ENCODE measurements at regions not wholly inside any gene's neighbourhood (a gene's known extent, or its start where the extent isn't known, plus 50 kb on each side); places are given as distances from the start of the nearest gene placed in this dataset.

DNA sequence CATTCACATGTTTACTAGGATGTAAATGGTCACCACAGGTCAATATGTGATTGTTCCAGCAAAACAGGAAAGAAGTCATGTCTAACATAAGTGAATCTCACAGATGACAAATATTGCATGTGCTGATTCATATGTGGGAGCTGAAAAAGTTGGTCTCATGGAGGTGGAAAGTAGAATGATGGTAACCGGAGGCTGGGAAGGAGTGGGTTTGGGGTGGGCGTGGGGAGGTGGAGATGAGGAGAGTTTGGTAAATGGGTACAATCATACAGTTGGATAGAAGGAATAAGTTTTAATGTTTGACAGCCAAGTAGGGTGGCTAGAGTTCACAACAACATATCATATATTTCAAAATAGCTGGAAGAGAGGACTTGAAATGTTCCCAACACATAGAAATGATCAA is 83.8 kb upstream of the RANBP3L start:
- no peak overlapping the region for H3K4me3 Mint-ChIP-seq (ENCODE audit: unreplicated experiment)
- Histone ChIP-seq H3K4me1 (ENCODE audit: insufficient read depth, low read length) (no peaks in the 10 kb centered on the region), H3K36me3 (ENCODE audit: insufficient read depth, low read length) (no peaks in the 10 kb centered on the region), H3K79me2 (ENCODE audit: insufficient read depth, low read length) (no peaks in the 10 kb centered on the region), H3K4me3 (ENCODE audit: insufficient read depth, low read depth, low read length) (no peak overlapping the region), H3K9ac (ENCODE audit: low read length) (no peak overlapping the region), H3K27ac (ENCODE audit: low read depth, low read length) (no peak overlapping the region), H2AFZ (ENCODE audit: low read depth, low read length) (no peak overlapping the region), H3K27me3 (ENCODE audit: insufficient read depth, low read length) (no peaks in the 10 kb centered on the region), H3K4me2 (ENCODE audit: low read length) (no peak overlapping the region), H4K20me1 (ENCODE audit: insufficient read depth, low read length) (no peaks in the 10 kb centered on the region), H3K9me3 (ENCODE audit: insufficient read depth, low read depth, low read length) (no peaks in the 10 kb centered on the region)
- no peak overlapping the region for H3K27ac Mint-ChIP-seq (ENCODE audit: unreplicated experiment)
- H3K36me3 Mint-ChIP-seq (ENCODE audit: low read depth, unreplicated experiment), result no peaks in the 10 kb centered on the region
- no peaks in the 10 kb centered on the region for H3K9me3 Mint-ChIP-seq (ENCODE audit: unreplicated experiment)
- TF ChIP-seq, protein P1, sequence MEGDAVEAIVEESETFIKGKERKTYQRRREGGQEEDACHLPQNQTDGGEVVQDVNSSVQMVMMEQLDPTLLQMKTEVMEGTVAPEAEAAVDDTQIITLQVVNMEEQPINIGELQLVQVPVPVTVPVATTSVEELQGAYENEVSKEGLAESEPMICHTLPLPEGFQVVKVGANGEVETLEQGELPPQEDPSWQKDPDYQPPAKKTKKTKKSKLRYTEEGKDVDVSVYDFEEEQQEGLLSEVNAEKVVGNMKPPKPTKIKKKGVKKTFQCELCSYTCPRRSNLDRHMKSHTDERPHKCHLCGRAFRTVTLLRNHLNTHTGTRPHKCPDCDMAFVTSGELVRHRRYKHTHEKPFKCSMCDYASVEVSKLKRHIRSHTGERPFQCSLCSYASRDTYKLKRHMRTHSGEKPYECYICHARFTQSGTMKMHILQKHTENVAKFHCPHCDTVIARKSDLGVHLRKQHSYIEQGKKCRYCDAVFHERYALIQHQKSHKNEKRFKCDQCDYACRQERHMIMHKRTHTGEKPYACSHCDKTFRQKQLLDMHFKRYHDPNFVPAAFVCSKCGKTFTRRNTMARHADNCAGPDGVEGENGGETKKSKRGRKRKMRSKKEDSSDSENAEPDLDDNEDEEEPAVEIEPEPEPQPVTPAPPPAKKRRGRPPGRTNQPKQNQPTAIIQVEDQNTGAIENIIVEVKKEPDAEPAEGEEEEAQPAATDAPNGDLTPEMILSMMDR (IDR thresholded peaks at IDR 0.05; ENCODE audit: insufficient read depth, low read depth, low read length), result no peak
- DNase-seq (ENCODE audit: low read depth) (no peak), FAIRE-seq (no peak)
- peaks cover 5% of the 10 kb centered on the region for H3K4me1 Mint-ChIP-seq (ENCODE audit: low read depth, unreplicated experiment)
- peaks cover 4% of the 10 kb centered on the region for H3K27me3 Mint-ChIP-seq (ENCODE audit: low read depth, unreplicated experiment)

DNA sequence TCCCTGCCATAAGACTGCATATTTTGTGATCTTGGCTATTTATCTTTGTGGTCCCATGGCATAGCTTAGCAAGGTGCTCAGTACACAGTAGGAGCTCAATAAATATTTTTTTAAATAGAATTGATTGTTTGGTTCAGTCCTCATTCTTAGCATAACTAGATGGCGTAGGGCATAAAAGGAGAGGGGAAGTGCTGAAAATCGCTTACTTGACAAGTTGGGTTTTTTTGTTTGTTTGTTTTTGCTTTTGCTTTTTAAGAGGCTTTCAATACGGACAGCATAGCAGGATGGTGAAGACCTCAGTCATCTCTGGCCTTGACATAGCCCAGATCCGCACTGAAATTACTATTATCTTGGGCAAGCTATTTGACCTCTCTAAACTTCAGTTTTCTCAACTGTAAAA is 86.6 kb upstream of the RANBP3L start:
- Histone ChIP-seq H3K4me1 (ENCODE audit: insufficient read depth, low read length) (no peaks in the 10 kb centered on the region), H3K4me2 (ENCODE audit: low read length) (no peak overlapping the region), H3K9ac (ENCODE audit: low read length) (no peak overlapping the region), H3K27ac (ENCODE audit: low read depth, low read length) (no peak overlapping the region), H3K79me2 (ENCODE audit: insufficient read depth, low read length) (no peaks in the 10 kb centered on the region), H2AFZ (ENCODE audit: low read depth, low read length) (no peak overlapping the region), H4K20me1 (ENCODE audit: insufficient read depth, low read length) (no peaks in the 10 kb centered on the region), H3K36me3 (ENCODE audit: insufficient read depth, low read length) (no peaks in the 10 kb centered on the region), H3K27me3 (ENCODE audit: insufficient read depth, low read length) (no peaks in the 10 kb centered on the region), H3K9me3 (ENCODE audit: insufficient read depth, low read depth, low read length) (no peaks in the 10 kb centered on the region), H3K4me3 (ENCODE audit: insufficient read depth, low read depth, low read length) (no peak overlapping the region)
- H3K27me3 Mint-ChIP-seq (ENCODE audit: low read depth, unreplicated experiment), result no peaks in the 10 kb centered on the region
- H3K4me3 Mint-ChIP-seq (ENCODE audit: unreplicated experiment), result no peak overlapping the region
- peaks cover 11% of the 10 kb centered on the region for H3K4me1 Mint-ChIP-seq (ENCODE audit: low read depth, unreplicated experiment)
- TF ChIP-seq, protein P1 (IDR thresholded peaks at IDR 0.05; ENCODE audit: insufficient read depth, low read depth, low read length), result no peak
- TF ChIP-seq EZH2 (IDR thresholded peaks at IDR 0.05; ENCODE audit: insufficient read depth, low read length), result no peak
- no peak overlapping the region for H3K27ac Mint-ChIP-seq (ENCODE audit: unreplicated experiment)
- no peaks in the 10 kb centered on the region for H3K36me3 Mint-ChIP-seq (ENCODE audit: low read depth, unreplicated experiment)
- H3K9me3 Mint-ChIP-seq (ENCODE audit: unreplicated experiment), result no peaks in the 10 kb centered on the region
- no peak for FAIRE-seq
- no peak for DNase-seq (ENCODE audit: low read depth)

DNA sequence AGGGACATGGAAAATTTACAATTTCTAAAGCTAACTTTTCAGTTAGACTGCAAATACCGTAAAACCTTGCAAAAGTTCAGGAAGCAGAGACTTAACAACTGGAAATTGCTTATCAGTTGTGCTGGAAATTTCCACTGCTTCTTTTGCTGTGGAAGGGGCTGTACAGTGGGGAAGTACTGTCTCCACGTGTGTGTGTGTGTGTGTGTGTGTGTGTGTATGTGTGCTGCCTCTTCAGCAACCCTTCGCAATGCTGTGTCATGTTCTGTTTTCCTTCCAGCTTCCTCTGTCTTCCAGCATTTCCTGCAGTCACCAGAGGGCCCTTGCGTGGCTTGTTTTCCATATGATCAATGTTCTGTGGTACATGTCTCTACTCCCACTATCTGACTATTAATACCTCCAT is 87.5 kb upstream of the RANBP3L start:
- Histone ChIP-seq H3K27ac (ENCODE audit: low read depth, low read length) (no peak overlapping the region), H2AFZ (ENCODE audit: low read depth, low read length) (no peak overlapping the region), H3K9me3 (ENCODE audit: insufficient read depth, low read depth, low read length) (no peaks in the 10 kb centered on the region), H3K4me3 (ENCODE audit: insufficient read depth, low read depth, low read length) (no peak overlapping the region), H3K9ac (ENCODE audit: low read length) (no peak overlapping the region), H4K20me1 (ENCODE audit: insufficient read depth, low read length) (no peaks in the 10 kb centered on the region), H3K4me2 (ENCODE audit: low read length) (no peak overlapping the region), H3K4me1 (ENCODE audit: insufficient read depth, low read length) (no peaks in the 10 kb centered on the region), H3K27me3 (ENCODE audit: insufficient read depth, low read length) (no peaks in the 10 kb centered on the region), H3K79me2 (ENCODE audit: insufficient read depth, low read length) (no peaks in the 10 kb centered on the region), H3K36me3 (ENCODE audit: insufficient read depth, low read length) (no peaks in the 10 kb centered on the region)
- Mint-ChIP-seq H3K27ac (ENCODE audit: unreplicated experiment) (no peak overlapping the region), H3K4me3 (ENCODE audit: unreplicated experiment) (no peak overlapping the region), H3K4me1 (ENCODE audit: low read depth, unreplicated experiment) (peaks cover 18% of the 10 kb centered on the region), H3K36me3 (ENCODE audit: low read depth, unreplicated experiment) (no peaks in the 10 kb centered on the region), H3K9me3 (ENCODE audit: unreplicated experiment) (no peaks in the 10 kb centered on the region), H3K27me3 (ENCODE audit: low read depth, unreplicated experiment) (no peaks in the 10 kb centered on the region)
- DNase-seq (ENCODE audit: low read depth) (no peak), FAIRE-seq (no peak)
- no peak for TF ChIP-seq EZH2 (IDR thresholded peaks at IDR 0.05; ENCODE audit: insufficient read depth, low read length)
- TF ChIP-seq, protein P1 (IDR thresholded peaks at IDR 0.05; ENCODE audit: insufficient read depth, low read depth, low read length), result no peak
